ENCODE measurements at regions not wholly inside any gene's neighbourhood (a gene's known extent, or its start where the extent isn't known, plus 50 kb on each side); places are given as distances from the start of the nearest gene placed in this dataset.
A peak's percentile ranks its signal among the peaks of the same experiment; 100 is the strongest.

- POLR2A ChIA-PET: no interaction called here
Observed at GRCh38 chr2:17318013-17318412, 200.2 kb downstream of the RAD51AP2 start.

More at GRCh38 chr2:17318013-17318412, 200.2 kb downstream of the RAD51AP2 start:
- no peaks in the 10 kb centered on the region for H3K36me3 ChIP-seq (replicated peaks in 1 of 2; ENCODE audit: control insufficient read depth in 1 of 2, insufficient read depth in 2 of 2, low read length in 1 of 2)
- no peak overlapping the region for H3K4me3 ChIP-seq (ENCODE audit: low read depth in 2 of 2, low read length in 1 of 2)
- H2AFZ ChIP-seq (ENCODE audit: low read depth): no peak overlapping the region
- no peaks in the 10 kb centered on the region for H3K9me2 ChIP-seq
- no peaks in the 10 kb centered on the region for H4K20me1 ChIP-seq (ENCODE audit: insufficient read depth)
- no peaks in the 10 kb centered on the region for H3K27me3 ChIP-seq (ENCODE audit: insufficient read depth)
- no peak for DNase-seq
- H3K4me1 ChIP-seq (ENCODE audit: control insufficient read depth in 1 of 2, insufficient read depth in 2 of 2, low read depth in 1 of 2, low read length in 1 of 2): peaks cover 0 to 8% of the 10 kb centered on the region in 2 experiments; a peak in 2 of 4 replicates
- H3F3A ChIP-seq (replicated peaks; ENCODE audit: insufficient read depth): no peaks in the 10 kb centered on the region
- H3K27ac ChIP-seq (ENCODE audit: low read depth in 2 of 2, low read length in 1 of 2): no peak overlapping the region
- 42% methylated on average over 2 of the region's 2 CpGs for WGBS (ENCODE audit: low lambda C conversion rate)
- H3K9ac ChIP-seq: no peak overlapping the region
- no peak for TF ChIP-seq ELF1 (IDR thresholded peaks at IDR 0.05)
- TF ChIP-seq TCF12 (IDR thresholded peaks at IDR 0.05): no peak
- no peak for TF ChIP-seq TAF1 (IDR thresholded peaks at IDR 0.05; ENCODE audit: borderline replicate concordance, low read depth, low read length)
- TF ChIP-seq JUND (IDR thresholded peaks at IDR 0.05): no peak
- TF ChIP-seq RCOR1 (IDR thresholded peaks at IDR 0.05; ENCODE audit: low read length): no peak
- TF ChIP-seq GATA2 (CRISPR knock-in tag; IDR thresholded peaks at IDR 0.05): no peak
- TF ChIP-seq EP300 (IDR thresholded peaks at IDR 0.05; ENCODE audit: borderline replicate concordance in 1 of 2, low read depth in 1 of 2, low read length in 1 of 2): no peak
- no peak for TF ChIP-seq POLR2AphosphoS5 (IDR thresholded peaks at IDR 0.05; ENCODE audit: low read depth, low read length)
- no peak for TF ChIP-seq REST (IDR thresholded peaks at IDR 0.05; ENCODE audit: low read depth, low read length)
- no peak for TF ChIP-seq FOXJ3 (CRISPR knock-in tag; IDR thresholded peaks at IDR 0.05)
- no peak for TF ChIP-seq SIN3A (IDR thresholded peaks at IDR 0.05; ENCODE audit: borderline replicate concordance, low read depth, low read length)
- TF ChIP-seq ZBTB33 (IDR thresholded peaks at IDR 0.05; ENCODE audit: borderline replicate concordance, low read depth): no peak
- no peak for TF ChIP-seq RFX5 (IDR thresholded peaks at IDR 0.05; ENCODE audit: low read length)
- H3K4me2 ChIP-seq: peak overlapping the region; percentile 41; the same call in 1 of the 2 replicates
- CTCF ChIA-PET: interaction anchor here (0.9 to 1.3 kb wide), 3 partner anchors 8 to 545 kb away, joined by 4 to 5 read pairs (median 4); no protein-coding TSS in a partner anchor
- H3K79me2 ChIP-seq (ENCODE audit: insufficient read depth): no peaks in the 10 kb centered on the region
- H3K9me3 ChIP-seq: no peaks in the 10 kb centered on the region
